IPS-NIHi7 (cell line): ENCODE measurements at regions not wholly inside any gene's neighbourhood (a gene's known extent, or its start where the extent isn't known, plus 50 kb on each side); places are given as distances from the start of the nearest gene placed in this dataset.
"Not testable (repeated sequence)": the region's sequence is repeated elsewhere in the genome, so short reads cannot be mapped to it uniquely, and the experiment has no call there.

Source experiments
- DNase-seq: peaks from one replicate; pipeline ENCODE4 v3.0.0; 2012; ENCODE audit warnings: mixed read lengths; ENCODE audit errors: extremely low spot score

- DNase-seq = no peak
Observed at GRCh38 chr4:124943145-124943889, 230.8 kb upstream of the ANKRD50 start.

GRCh38 chr4:124941267-124941666 lies 228.7 kb upstream of the ANKRD50 start:
- DNase-seq = no peak

GRCh38 chr4:124940387-124940786 lies 227.9 kb upstream of the ANKRD50 start:
- DNase-seq = no peak

DNA sequence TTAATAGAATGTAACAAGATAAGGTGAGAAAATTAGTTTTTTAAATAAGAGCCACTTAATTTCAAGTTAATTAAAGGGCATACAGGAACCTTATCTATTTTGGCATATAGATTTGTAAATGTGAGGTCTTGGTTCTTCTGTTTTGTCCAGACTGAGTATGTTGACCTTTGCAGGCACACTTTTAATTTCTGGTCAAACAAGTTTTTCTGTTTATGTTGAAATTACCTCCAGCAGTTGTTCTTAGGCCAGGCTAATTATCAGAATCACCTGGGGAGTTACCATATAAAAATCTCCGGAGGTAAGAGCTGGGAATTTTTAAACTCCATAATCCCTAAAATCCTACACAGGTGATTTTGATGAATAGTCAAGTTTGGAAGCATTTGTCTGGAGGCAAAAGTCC lies 227.4 kb upstream of the ANKRD50 start:
- DNase-seq = no peak

- DNase-seq = no peak
Observed at GRCh38 chr4:124938836-124939235, 226.3 kb upstream of the ANKRD50 start.

GRCh38 chr4:124937993-124938392 lies 225.5 kb upstream of the ANKRD50 start:
- DNase-seq = no peak

- DNase-seq = peak; percentile 9
Observed at GRCh38 chr4:124936427-124936826, 223.9 kb upstream of the ANKRD50 start.

- DNase-seq = no peak
Observed at GRCh38 chr4:124934916-124935315, 222.4 kb upstream of the ANKRD50 start.

GRCh38 chr4:124933521-124933920 lies 221.0 kb upstream of the ANKRD50 start:
- no peak for DNase-seq

DNA sequence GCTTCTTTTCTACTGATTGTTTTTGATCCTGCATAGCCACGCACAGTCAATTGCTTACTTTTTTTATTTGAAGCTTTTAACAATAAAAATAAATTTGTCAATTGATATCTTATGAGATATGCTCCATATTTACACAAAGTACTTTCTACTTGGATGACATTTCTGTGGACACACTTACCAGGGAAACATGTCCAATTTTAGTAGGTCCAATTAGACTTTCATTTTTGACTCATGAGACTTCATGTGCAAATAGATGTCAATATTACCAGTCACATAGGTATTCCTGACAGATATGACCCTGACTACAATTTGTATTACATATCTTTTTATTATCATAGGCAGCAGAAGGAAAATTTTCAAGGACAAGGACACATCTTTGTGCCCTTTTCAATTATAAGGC lies 219.9 kb upstream of the ANKRD50 start:
- DNase-seq = no peak

GRCh38 chr4:124931050-124931449 lies 218.5 kb upstream of the ANKRD50 start:
- DNase-seq = no peak

- DNase-seq = not testable (repeated sequence)
Observed at GRCh38 chr4:124922748-124923147, 210.2 kb upstream of the ANKRD50 start.

DNA sequence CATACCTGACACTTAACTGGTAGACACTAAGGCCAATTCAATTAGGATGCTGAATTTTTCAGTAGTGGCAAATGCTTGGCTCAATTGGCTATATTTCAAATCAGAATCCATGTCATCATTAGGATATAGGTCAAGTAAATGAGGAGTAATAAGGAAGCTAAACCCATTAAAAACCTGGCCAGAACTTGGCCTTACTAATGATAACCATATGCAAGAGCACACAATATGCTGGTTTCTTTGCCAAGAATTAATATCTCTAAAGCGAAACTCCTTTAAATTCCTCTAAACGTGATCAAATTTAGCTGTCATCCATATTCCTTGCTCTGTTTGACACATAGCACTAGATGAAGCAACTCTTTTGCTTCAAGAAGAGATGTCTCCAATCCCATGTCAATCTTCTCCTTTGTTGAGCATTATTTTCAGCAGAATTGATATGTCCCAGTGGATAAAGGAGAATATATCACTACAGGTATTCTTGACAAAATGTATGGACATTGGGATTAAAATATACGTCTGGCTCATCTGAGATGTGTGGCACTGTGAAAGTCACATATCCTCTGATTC lies 206.1 kb upstream of the ANKRD50 start:
- DNase-seq = no peak

GRCh38 chr4:124915073-124915472 lies 202.5 kb upstream of the ANKRD50 start:
- DNase-seq = no peak

DNA sequence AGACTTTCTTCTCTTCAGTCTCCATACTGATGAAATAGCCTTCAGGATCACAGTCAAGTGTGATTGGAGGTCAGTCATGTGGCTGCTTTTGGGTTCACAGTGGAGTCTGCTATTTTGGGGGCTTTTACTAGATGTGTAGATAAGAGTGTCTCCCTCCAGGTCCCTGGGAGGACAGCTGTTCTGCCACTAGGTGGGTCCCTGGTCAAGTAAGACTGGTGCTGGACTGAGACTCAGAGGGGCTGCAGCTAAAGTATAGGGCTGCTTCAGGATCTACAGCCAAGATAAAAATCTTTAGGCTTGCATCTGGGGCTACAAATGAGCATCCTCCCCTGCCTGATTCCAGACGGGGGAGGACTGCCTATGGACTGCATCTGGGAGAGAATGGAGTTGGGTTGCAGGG lies 200.7 kb upstream of the ANKRD50 start:
- DNase-seq = no peak

DNA sequence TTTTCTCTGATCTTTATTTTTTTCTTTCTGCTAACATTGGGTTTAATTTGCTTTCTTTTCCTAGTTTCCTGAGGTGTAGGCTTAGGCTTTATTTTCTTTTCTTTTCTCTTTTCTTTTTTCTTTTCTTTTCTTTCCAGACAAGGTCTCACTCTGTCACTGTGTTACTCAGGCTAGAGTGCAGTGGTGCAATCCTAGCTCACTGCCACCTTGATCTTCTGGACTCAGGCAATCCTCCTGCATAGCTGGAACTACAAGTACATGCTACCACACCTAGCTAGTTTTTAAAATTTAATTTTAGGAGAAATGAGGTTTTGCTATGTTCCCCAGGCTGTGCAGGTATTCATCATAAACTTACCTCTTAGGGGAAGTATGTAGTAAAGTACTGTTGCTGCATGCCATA lies 197.8 kb upstream of the ANKRD50 start:
- DNase-seq = no peak

DNA sequence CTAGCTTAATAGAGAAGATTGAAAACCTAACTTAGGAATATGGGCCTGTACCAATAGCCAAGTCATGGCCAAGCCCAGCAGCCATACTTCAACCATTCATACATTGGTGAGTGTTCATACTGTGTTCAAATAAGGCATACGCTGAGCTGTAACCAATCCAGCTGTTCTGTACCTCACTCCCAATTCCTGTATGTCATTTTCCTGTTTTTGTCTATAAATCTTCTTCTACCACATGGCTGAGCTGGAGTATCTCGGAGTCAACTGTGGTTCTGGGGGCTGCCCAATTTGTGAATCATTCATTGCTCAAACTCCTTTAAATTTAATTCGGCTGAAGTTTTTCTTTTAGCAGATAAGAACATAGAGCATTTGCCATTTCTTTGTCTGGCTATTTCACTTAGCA lies 195.3 kb upstream of the ANKRD50 start:
- no peak for DNase-seq

GRCh38 chr4:124905441-124905840 lies 192.9 kb upstream of the ANKRD50 start:
- DNase-seq = no peak

- no peak for DNase-seq
Observed at GRCh38 chr4:124904723-124905388, 192.3 kb upstream of the ANKRD50 start.

- DNase-seq = no peak
Observed at GRCh38 chr4:124903995-124904722, 191.6 kb upstream of the ANKRD50 start.

- no peak for DNase-seq
Observed at GRCh38 chr4:124902001-124902515, 189.5 kb upstream of the ANKRD50 start.

DNA sequence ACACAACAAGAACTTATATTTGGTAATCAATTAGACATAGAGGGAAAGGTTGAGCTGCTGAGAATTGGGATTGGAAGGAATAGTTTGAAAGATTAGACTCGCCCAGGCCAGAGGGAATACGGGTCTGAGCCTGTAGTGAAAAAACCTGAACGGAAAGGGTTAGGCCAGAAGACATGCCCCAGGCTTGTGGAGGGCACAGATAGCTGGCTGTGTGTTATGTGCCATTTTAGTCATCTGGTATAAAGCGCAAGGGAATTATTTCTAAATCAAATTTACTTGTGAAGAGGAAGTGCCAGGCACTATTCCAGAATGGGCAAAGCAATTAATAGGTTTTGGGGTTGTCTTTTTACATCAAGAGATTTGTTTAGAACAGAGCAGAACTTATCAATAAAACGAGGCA lies 187.5 kb upstream of the ANKRD50 start:
- DNase-seq = no peak
